ENCODE measurements at regions not wholly inside any gene's neighbourhood (a gene's known extent, or its start where the extent isn't known, plus 50 kb on each side); places are given as distances from the start of the nearest gene placed in this dataset.
A peak's percentile ranks its signal among the peaks of the same experiment; 100 is the strongest.

GRCh38 chr9:95729669-95730368 is 145.7 kb upstream of the ERCC6L2 start:
- ATAC-seq (ENCODE audit: insufficient number of reproducible peaks, low FRiP score, low read depth) (no peak), DNase-seq (ENCODE audit: low spot score) (no peak)
- no peaks in the 10 kb centered on the region for H3K27me3 ChIP-seq (replicated peaks; ENCODE audit: insufficient read depth)
- no peaks in the 10 kb centered on the region for H3K4me1 ChIP-seq (ENCODE audit: control insufficient read depth in 1 of 2, low read depth in 2 of 2)
- H3K4me3 ChIP-seq = no peak overlapping the region
- H3K36me3 ChIP-seq = no peaks in the 10 kb centered on the region
- no peak for TF ChIP-seq CTCF (IDR thresholded peaks at IDR 0.05)
- H3K9me3 ChIP-seq = no peaks in the 10 kb centered on the region
- H3K27ac ChIP-seq = no peak overlapping the region

DNA sequence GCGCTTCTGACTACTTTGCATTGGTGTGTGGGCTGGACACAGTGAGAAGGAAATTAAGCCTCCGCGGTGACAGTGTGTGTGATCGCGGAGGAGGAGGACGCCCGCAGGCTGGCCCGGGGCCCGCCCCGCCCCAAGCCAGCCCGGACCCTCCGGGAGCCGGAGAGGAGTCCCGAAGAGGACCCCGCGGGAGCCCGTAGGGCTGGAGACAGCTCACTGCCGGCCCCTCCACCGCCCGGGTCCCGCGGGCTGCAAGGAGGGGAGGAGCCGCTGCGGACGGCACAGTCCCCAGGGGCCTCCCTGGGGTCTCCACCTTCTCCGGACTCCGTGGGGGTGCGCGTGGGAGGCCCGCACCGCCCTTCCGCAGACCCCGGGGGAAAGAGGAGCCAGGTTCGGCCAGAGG is 146.4 kb upstream of the ERCC6L2 start:
- Histone ChIP-seq H3K27me3 (replicated peaks; ENCODE audit: insufficient read depth) (no peaks in the 10 kb centered on the region), H3K27ac (no peak overlapping the region), H3K36me3 (no peaks in the 10 kb centered on the region), H3K9me3 (no peaks in the 10 kb centered on the region), H3K4me1 (ENCODE audit: control insufficient read depth in 1 of 2, low read depth in 2 of 2) (no peaks in the 10 kb centered on the region), H3K4me3 (no peak overlapping the region)
- no peak for ATAC-seq (ENCODE audit: insufficient number of reproducible peaks, low FRiP score, low read depth)
- no peak for TF ChIP-seq CTCF (IDR thresholded peaks at IDR 0.05)
- no peak for DNase-seq (ENCODE audit: low spot score)

- Histone ChIP-seq H3K9me3 (no peaks in the 10 kb centered on the region), H3K4me1 (ENCODE audit: control insufficient read depth in 1 of 2, low read depth in 2 of 2) (no peaks in the 10 kb centered on the region), H3K36me3 (no peaks in the 10 kb centered on the region), H3K4me3 (no peak overlapping the region), H3K27me3 (replicated peaks; ENCODE audit: insufficient read depth) (no peaks in the 10 kb centered on the region), H3K27ac (no peak overlapping the region)
- no peak for ATAC-seq (ENCODE audit: insufficient number of reproducible peaks, low FRiP score, low read depth)
- no peak for TF ChIP-seq CTCF (IDR thresholded peaks at IDR 0.05)
- DNase-seq (ENCODE audit: low spot score) = no peak
Measured at GRCh38 chr9:95727947-95728520, 147.5 kb upstream of the ERCC6L2 start.

DNA sequence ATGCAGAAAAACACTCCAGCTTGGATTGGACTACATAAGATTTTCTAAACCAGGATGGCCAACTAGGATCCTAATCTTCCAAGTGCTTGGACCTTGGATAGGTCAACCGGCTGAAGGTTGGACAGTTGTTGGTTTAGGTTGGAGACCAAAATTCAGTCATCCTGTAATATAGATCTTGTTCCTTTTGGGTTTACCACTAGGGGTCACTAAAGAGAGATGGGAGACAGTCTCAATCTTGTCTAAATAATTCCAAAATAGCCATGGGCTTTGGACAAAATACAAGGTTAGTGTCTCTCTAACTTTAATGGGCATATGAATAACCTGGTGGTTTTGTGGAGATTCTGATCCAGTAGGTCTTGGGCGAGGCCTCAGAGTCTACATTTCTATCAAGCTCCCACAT is 148.7 kb upstream of the ERCC6L2 start:
- peak; percentile 66 for ATAC-seq (ENCODE audit: insufficient number of reproducible peaks, low FRiP score, low read depth)
- H3K4me3 ChIP-seq = no peak overlapping the region
- H3K27me3 ChIP-seq (replicated peaks; ENCODE audit: insufficient read depth) = no peaks in the 10 kb centered on the region
- H3K4me1 ChIP-seq (ENCODE audit: control insufficient read depth in 1 of 2, low read depth in 2 of 2) = no peaks in the 10 kb centered on the region
- no peak for DNase-seq (ENCODE audit: low spot score)
- TF ChIP-seq CTCF (IDR thresholded peaks at IDR 0.05) = peak; percentile 76
- no peaks in the 10 kb centered on the region for H3K9me3 ChIP-seq
- no peaks in the 10 kb centered on the region for H3K36me3 ChIP-seq
- H3K27ac ChIP-seq = no peak overlapping the region

- H3K27ac ChIP-seq = no peak overlapping the region
- H3K9me3 ChIP-seq = no peaks in the 10 kb centered on the region
- H3K4me1 ChIP-seq (ENCODE audit: control insufficient read depth in 1 of 2, low read depth in 2 of 2) = peaks cover 0 to 3% of the 10 kb centered on the region in 2 donors
- H3K4me3 ChIP-seq = no peak overlapping the region
- no peak for TF ChIP-seq CTCF (IDR thresholded peaks at IDR 0.05)
- DNase-seq (ENCODE audit: low spot score) (no peak), ATAC-seq (ENCODE audit: insufficient number of reproducible peaks, low FRiP score, low read depth) (no peak)
- no peaks in the 10 kb centered on the region for H3K27me3 ChIP-seq (replicated peaks; ENCODE audit: insufficient read depth)
- no peaks in the 10 kb centered on the region for H3K36me3 ChIP-seq
Measured at GRCh38 chr9:95725045-95725444, 150.4 kb upstream of the ERCC6L2 start.

Data from thoracic aorta (tissue), 2 donors.